Body of pancreas (tissue), 4 donors: ENCODE measurements at regions not wholly inside any gene's neighbourhood (a gene's known extent, or its start where the extent isn't known, plus 50 kb on each side); places are given as distances from the start of the nearest gene placed in this dataset.

Experiments
- POLR2A ChIP-seq, 3 donors: fragments of 450-650 bp; IDR thresholded peaks; one replicate each; pipeline ENCODE4 v1.6.1; 2016; ENCODE audit warnings: antibody characterized with exemption in 3 of 3, mild to moderate bottlenecking in 2 of 3
- TF ChIP-seq, protein P1 (sequence below), 7 experiments: fragments of 450-650 bp in 4 of 7; fragments of 200-600 bp in 3 of 7; sonication (generic) in 3 of 7; IDR thresholded peaks; one replicate each; pipeline ENCODE4 v1.5.1; 2016 to 2019; ENCODE audit warnings: antibody characterized with exemption in 7 of 7

DNA sequence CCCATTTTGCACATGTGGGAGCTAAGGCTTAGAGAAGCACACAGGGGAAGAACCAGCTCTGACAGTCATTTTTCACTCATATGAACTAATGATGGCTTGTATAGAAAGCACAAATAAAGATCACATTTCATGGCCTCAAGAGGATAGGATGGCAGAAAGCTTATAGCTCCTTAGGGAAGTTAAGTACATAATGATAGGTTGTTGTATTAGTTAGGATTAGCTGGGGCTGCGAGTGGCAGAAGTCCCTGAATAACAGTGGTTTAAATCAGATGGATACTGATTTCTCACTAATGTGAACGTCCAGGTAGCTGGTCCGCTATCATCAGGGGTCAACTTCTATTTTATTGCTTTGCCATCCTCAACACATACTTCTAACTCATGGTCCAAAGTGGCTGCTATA, 284.0 kb downstream of the RPS6KC1 start:
- TF ChIP-seq, protein P1, sequence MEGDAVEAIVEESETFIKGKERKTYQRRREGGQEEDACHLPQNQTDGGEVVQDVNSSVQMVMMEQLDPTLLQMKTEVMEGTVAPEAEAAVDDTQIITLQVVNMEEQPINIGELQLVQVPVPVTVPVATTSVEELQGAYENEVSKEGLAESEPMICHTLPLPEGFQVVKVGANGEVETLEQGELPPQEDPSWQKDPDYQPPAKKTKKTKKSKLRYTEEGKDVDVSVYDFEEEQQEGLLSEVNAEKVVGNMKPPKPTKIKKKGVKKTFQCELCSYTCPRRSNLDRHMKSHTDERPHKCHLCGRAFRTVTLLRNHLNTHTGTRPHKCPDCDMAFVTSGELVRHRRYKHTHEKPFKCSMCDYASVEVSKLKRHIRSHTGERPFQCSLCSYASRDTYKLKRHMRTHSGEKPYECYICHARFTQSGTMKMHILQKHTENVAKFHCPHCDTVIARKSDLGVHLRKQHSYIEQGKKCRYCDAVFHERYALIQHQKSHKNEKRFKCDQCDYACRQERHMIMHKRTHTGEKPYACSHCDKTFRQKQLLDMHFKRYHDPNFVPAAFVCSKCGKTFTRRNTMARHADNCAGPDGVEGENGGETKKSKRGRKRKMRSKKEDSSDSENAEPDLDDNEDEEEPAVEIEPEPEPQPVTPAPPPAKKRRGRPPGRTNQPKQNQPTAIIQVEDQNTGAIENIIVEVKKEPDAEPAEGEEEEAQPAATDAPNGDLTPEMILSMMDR (IDR thresholded peaks at IDR 0.05): no peak
- TF ChIP-seq POLR2A (IDR thresholded peaks at IDR 0.05): no peak
